CD4-positive, alpha-beta T cell treated with Interferon alpha-2 for 1 hour (primary cell): ENCODE measurements at regions not wholly inside any gene's neighbourhood (a gene's known extent, or its start where the extent isn't known, plus 50 kb on each side); places are given as distances from the start of the nearest gene placed in this dataset.

Experiments
- DNase-seq, 2 donors: peaks; one replicate each; pipeline ENCODE4 v3.0.0-alpha.2; 2020 to 2022

DNA sequence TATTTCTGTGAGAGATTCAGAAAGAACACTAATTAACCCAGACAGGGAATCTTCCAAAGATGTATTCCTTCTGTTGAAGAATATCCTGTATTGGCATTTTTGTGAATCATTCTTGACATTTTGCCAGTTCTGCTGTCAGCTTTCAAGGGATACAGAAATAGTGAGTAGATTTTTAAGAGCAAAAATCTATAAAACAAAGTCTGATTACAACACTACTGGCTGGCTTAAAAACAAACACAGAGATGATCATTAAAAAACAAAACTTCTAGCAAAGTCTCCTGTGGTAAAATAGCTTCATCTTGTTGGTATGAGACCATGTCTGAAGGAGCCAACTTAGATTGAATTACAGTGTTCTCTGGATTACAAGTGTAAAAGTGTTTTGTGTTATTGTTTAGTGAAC, 866.3 kb upstream of the KLHL29 start:
- no peak for DNase-seq

DNA sequence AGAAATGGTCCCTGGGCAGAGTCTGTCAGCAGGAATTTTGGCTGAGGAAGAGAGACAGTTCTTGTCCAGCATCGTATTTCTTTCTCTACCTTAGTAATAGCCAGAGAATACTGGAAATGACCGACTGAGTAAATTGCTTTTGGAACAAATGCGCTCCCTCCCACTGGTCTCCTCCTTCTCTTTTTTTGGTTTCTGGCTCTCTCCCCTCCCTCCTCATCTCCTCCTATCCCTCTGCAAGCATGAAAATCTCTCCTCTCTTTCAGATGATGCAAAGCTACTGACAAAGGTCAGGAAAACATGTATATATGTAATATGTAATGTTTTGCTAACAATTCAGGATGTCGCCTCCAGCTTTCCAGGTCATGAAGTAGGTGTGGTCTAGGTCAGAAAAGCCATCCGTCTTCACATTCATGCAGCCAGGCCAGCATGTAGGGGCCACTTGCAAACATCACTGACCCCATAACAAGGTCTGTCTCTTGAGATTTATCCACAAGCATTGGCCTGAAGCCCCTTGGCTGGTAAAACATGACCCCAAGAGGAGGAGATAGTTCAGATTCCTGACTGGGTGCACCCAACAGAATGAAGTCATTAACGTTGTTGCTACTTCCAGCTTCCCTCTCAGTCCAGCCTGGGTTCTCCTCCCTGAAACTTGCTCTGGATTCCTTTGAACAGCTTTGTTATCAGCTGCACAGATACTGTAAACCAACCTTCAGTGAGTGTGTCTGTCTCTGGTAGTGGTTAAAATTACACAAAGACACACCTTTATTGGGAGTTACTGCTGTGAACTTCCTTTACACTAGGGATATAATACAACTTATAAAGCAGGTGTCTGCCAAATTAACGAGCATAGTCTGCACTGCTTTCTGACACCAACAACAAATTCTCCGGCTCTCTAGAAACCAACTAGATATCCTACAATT, 864.4 kb upstream of the KLHL29 start:
- DNase-seq, result no peak

GRCh38 chr2:22521620-22522019, 863.4 kb upstream of the KLHL29 start:
- DNase-seq, result no peak

- no peak for DNase-seq
Measured at GRCh38 chr2:22525681-22526080, 859.3 kb upstream of the KLHL29 start.

GRCh38 chr2:22530131-22530530, 854.8 kb upstream of the KLHL29 start:
- no peak for DNase-seq

DNA sequence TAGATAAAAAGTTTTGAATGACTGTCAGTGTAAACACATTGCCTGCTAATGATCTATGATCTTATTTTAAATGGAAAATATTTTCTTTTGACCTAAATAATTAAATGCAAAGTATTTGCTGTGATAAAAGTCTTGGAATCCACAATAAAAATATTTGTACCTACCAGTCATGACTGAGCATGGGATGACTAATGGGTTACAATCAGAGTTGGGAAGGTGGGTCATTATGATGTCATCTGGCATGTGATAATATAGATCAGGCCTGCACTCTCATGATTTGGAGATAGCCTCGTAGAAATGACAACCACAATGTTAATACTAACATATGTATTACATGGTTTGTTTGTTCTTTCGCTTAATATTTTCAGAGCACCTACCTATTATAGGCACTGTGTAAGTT, 848.8 kb upstream of the KLHL29 start:
- DNase-seq, result no peak

- DNase-seq, result no peak
Measured at GRCh38 chr2:22554453-22554852, 830.5 kb upstream of the KLHL29 start.

DNA sequence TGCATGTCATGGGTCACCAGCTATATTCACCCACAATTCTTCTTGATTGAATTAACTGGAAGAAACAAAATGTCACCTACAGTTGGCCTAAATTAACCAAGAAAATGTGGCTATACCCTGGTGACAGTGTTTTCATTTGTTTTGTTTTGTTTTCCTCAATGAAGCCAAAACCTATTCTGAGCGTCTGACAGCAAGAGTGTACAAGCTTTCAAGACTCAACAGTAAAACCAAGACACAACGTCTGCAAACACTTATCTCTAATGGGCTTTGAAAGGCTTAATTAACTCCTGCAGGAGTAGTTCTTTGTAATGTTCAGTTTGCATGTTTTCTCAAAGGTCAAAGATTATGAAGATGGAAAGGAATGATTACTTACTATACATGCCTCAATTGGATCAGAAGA, 827.6 kb upstream of the KLHL29 start:
- no peak for DNase-seq

- no peak for DNase-seq
Measured at GRCh38 chr2:22560021-22560420, 825.0 kb upstream of the KLHL29 start.

DNA sequence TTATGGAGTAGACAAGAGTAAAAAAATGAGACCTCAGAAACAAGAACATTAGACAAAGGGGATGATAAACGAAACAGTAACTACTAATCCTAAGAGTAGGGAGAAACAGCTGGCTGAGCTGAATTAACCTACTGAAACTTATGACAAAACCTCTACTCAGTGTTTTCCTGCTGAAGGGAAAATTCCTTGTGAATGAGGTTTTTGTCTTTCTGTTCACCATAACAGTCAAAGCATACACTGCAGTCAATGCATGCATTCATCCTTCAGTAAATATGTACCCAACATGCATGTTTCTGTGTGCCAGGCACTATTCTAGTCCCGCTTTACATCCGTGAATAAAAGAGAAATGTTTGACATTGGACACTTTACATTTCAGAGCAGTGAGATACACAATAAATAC, 805.6 kb upstream of the KLHL29 start:
- DNase-seq, result no peak

- no peak for DNase-seq
Measured at GRCh38 chr2:22582107-22582506, 802.9 kb upstream of the KLHL29 start.

- no peak for DNase-seq
Measured at GRCh38 chr2:22596306-22596705, 788.7 kb upstream of the KLHL29 start.

- DNase-seq, result no peak
Measured at GRCh38 chr2:22600156-22600555, 784.8 kb upstream of the KLHL29 start.

DNA sequence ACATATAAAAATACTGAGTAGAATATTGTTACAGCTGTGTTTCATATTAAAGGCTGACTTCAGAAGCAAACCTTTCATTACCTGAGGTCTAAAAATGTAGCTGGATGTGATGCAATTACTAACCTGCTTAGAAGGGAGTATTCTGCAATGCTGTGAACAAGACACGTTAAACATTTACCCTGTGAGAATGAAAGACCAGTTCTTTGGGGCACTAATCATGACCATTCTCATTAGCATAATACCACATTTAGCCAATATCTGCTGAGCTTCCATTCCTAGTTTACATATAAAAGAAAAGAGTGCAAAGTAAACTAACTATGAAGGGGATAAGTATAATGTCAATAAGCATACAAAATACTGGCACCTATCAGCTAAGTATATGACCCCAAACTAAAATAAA, 784.0 kb upstream of the KLHL29 start:
- DNase-seq, result no peak

DNA sequence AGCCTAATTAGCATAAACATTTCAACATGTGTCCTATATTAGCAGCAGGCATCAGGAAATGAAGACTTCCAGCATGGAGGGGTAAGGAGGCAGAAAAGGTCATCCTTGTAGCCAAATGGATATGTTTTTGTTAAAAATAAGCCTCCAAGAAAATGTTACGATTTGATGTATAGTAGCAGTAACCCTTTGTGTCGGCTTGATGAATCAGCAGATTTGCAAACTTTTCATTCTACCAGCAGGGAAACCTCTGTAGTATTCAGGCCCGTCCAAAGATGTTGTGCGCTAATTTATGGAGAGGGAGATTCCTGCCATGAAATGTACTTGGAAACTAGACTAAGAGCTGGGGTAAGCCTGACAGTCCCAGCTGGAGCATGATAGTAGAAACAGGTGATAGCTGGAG, 780.8 kb upstream of the KLHL29 start:
- no peak for DNase-seq

DNA sequence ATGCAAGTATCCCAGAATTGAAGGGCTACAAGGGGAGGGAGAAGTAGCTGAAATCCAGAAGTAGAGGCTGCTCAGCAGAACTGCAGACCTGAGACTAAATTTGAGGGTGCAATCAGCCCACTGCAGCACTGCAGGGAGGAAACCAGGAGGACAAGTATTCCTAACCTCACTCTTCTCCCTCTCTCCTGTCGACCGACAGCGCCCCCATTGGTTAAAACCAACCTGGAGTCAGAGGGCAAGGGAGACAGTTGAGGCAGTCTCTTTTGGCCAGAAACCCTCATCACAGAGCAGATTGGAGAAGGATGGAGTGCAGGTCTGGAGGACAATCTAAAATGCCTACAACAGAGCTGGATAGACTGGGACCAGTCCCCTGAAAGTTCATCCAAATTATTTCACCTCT, 768.9 kb upstream of the KLHL29 start:
- DNase-seq, result no peak

DNA sequence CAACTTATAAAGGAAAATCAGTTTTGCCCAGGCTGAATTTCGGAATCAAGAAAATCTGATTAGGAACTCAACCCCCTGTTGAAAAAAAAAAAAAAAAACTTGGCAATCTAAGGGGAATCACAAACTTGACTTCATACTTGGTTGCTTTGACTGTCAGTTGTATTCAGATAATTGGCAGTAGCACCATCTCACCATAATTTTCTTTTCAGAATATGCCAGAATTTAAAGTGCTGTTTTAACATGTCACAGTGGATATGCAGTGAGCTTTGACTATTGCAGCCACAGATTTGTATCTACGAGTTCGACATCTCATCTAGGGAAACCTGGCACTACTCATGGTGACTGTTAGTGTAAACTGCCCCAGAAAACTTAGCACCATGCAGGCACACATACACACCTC, 761.4 kb upstream of the KLHL29 start:
- DNase-seq, result no peak

- DNase-seq, result no peak
Measured at GRCh38 chr2:22626621-22627020, 758.4 kb upstream of the KLHL29 start.

- no peak for DNase-seq
Measured at GRCh38 chr2:22628221-22628620, 756.8 kb upstream of the KLHL29 start.

GRCh38 chr2:22628906-22629305, 756.1 kb upstream of the KLHL29 start:
- no peak for DNase-seq

GRCh38 chr2:22634167-22634566, 750.8 kb upstream of the KLHL29 start:
- no peak for DNase-seq

GRCh38 chr2:22656426-22656825, 728.6 kb upstream of the KLHL29 start:
- no peak for DNase-seq

- no peak for DNase-seq
Measured at GRCh38 chr2:22673529-22673928, 711.5 kb upstream of the KLHL29 start.

DNA sequence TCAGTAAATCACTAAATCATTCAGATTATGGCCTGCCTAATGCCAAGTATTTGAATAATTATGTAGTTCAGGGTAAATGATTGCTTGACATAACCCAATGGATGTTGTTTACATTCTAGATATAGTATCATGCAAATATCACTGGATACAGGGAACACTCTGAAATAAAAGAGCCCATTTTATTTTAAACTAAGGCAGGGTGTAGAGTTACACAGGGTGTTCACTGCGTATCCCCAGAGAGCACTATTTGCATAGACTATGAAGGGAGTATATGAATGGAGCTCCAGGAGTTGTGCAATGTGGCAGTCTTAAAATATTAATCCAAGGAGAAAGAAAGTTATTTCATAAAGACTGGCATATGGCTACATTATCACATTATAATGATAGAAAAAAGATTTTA, 701.1 kb upstream of the KLHL29 start:
- no peak for DNase-seq

DNA sequence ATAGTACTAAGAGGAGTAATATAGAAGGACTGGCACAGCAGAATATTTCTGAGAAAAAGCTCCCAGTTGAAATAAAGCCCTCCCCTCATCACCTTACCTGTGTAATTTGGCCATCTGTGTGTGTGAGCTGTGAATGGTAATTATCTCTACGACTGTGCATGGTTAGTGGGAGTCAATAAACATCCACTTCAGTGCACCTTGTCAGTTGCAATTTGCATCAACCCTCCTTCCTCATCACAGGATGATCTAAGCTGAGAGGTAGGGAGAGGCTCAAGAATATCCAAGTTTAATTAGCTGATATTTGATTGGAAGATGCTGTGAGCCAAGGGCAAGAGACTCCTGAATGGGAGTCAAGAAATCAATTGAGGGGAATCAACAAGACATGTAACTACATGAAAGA, 694.9 kb upstream of the KLHL29 start:
- DNase-seq, result no peak
